NCI-H146 treated with DMSO at 0.1 percent for 48 hours (cell line): ENCODE measurements at regions not wholly inside any gene's neighbourhood (a gene's known extent, or its start where the extent isn't known, plus 50 kb on each side); places are given as distances from the start of the nearest gene placed in this dataset.
"Not testable (repeated sequence)": the region's sequence is repeated elsewhere in the genome, so short reads cannot be mapped to it uniquely, and the experiment has no call there.

Experiments
- DNase-seq: peaks from one replicate; lab custom pipeline; 2025; ENCODE audit not compliant: unreplicated experiment; lab: John Stamatoyannopoulos, UW

DNA sequence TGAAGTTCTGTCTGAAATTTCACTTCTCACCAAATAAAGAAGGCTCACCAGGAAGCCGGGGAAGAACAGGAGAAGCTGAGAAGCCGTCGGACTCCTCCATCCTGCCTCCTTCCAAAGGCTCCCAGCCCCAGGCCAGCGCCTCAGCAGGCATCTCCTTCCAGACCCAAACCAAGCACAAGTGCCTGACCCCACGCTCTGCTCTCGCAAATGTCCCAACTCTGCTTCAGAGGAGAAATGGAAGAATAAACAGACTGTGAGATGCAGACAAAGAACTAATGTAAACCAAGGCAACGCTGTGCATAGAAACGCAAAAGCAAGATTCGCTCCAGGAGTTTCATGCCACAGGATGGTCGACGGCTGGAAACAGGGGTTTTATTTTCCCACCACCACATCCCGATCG is 100.3 kb upstream of the EXOC2 start:
- DNase-seq = no peak

DNA sequence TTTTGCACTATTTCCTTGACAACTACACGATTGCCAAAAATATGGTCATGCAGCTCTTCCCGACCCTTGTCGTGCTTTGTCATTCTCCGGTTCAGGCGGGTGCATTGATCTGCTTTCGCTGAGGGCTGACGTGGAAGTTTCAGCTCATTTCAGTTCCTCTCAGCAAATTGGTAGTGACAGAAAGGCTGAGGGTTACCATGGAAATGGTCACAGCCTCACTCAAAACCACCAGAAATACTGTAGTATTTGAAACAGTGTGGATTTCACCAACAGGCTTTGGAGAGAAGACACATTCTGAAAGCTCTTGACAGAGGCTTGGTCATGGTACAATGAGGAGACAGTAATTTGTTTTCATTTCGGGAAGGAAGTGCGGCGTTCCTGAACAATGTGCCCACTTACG is 99.7 kb upstream of the EXOC2 start:
- no peak for DNase-seq

DNA sequence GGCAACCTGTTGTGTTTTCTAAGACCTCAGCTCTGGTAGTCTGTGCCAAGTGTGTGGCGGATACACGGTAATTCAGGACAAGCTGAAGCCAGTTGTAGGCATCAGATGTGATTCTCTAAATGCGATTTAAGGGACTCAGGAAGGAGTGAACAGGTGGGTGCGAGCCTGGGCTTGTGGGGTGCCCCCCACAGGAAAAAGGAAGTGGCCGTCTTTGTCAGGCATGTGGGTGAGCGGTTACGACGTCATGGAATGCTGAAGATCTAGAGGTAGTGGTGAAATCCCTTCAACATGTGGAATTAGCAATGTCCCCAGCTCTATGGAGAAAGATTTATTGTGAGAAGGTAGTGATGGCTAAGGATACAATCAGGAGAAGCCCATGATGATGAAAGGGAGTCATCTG is 95.1 kb upstream of the EXOC2 start:
- DNase-seq = no peak

DNA sequence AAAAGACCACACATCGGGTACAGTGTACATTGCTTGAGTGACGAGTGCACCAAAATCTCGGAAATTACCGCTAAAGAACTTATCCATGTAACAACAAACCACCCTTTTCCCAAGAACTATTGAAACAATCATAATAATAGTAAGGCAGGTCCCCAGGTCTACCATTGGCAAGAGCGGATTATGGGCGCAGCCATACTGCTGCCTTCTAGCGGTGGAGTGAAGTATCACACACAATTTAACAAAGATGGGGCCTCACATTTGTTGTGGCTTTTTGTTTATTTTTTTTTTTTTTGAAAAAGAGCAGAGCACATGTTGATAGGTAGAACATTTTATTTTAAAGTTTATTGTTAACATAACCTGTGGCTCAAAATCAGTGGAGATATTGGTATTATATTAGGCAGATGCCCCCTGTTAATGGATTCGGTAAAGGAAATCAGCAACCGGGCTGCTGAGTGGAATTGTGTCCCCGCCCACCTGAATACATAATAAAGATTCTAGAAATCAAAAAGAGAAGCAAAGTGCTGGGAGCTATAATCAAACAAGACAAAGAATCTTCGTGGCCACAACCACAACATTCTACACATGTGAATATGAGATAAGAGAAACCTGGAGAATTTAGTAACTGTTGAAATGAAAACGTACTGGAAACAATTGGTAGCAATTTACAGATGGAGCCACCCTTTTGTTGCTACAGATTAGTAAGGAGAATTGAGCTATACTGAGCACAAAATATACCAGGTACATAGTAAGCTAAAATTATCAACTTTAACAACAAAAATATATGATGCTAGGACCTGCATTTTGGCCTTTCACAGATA is 94.2 kb upstream of the EXOC2 start:
- no peak for DNase-seq

DNA sequence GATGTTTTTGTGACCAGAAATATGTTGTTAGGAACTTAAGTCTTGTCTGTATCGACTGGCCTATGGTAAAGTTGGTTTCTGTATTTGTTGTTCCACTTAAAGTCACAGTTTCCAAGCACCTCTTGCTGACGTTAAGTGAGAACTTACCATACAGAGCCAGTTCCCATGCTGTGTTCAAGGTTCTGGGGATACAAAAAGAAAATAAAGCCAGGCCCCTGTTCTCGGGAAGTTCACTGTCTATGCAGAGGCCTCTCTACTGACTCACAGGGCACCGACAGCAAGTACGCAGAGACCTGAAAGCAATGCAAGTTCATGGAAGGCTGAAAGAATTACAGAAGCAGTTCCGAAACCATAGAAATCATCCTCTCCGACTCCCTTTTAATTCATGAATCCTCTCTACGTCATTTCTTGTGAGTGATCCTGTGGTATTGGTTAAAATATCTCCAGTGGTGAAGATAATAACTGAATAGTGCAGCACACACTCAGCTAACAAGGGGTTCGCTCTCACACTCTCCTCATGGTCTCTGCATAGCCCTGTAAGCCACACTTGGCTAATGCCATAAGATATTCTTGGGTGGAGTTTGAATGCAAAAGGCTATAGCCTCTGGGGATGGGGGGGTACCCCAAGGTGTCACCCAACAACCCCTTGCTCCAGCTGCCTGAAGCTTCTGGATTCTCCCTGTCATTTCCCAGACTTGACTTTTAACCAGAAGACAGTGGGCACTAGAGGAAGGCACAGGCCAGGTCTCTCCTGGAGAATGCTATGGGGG is 91.2 kb upstream of the EXOC2 start:
- no peak for DNase-seq

DNA sequence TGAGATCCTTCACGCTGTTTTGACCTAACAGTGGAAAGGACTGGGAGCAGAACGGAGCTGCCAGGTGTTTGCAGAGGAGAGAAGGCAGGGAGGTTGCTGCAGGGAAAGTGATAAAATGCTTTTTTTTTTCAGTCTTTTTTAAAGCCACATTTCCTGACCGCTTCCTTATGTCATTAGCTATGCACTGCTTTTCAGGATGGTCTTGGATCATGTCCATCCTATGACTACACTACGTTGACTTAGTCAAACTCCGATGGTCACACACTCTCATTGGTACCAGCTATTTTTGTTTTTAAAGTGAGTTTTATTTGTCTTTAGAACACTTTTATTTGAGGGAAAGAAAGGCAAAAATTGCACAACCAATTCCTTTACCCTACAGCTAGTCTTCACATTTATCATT is 89.2 kb upstream of the EXOC2 start:
- DNase-seq = no peak

DNA sequence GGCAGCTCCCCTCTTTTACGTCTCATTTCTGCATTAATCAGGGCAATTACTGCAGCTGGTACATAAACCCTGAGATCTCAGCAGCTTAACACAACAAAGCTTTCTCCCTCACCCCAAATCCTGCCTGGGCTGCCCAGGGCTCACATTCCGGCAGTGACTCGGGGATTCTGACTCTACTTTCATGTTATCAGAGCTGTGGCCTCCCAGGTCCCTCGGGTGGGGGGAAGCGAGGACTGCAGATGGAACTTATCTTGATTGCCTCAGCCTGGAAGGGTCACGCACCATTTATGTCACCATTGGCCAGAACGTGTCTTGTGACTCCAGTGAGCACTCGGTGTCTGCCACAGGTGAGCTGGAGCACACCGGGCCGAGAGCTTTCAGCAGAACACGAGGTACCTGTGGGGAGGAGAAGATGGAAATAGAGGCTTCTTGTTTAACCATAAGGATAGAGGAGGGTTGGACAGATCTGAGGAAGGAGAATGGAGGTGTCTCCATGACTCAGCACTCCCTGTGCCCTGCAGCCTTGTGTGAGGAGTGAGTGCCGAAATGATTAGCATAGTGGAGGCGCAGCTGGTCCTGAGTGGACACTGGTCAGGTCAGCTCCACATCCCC is 88.5 kb upstream of the EXOC2 start:
- DNase-seq = no peak

DNA sequence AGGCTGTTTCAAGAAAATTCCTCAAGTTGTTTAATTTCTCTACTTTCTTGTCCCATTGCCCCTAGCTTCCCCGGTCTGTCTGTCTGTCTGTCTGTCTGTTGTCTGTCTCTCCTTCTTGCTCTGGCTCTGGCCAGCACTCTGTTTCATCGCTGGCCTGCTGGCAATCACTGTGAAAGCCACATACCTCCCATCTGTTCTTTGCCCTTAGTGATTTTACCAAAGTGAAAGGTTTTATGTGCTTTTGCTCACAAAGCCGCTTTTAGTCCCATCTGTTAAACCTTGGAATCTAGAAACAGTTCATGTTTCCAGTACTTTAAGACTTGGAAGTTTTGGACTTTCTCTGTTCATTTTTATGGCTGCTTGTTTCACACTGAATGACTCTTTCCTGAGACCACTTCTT is 87.8 kb upstream of the EXOC2 start:
- no peak for DNase-seq

DNA sequence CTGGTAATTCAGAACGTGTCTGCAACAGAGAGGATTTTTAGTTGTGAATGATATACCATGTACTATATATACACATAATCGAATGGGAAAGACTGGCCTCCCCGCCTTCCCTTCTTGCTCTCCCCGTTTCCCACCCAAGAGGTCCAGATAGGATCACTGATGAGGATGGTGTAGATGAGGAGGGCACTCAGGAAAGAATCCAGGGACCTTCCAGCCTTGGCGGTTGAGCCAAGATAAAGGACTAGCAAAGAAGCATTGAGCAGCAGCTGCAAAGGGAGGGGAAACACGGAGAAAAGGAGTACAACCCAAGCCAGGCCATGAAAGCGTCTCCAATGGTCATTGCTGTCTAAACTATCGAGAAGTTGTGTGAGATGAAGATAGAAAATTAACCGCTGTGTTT is 84.0 kb upstream of the EXOC2 start:
- no peak for DNase-seq

DNA sequence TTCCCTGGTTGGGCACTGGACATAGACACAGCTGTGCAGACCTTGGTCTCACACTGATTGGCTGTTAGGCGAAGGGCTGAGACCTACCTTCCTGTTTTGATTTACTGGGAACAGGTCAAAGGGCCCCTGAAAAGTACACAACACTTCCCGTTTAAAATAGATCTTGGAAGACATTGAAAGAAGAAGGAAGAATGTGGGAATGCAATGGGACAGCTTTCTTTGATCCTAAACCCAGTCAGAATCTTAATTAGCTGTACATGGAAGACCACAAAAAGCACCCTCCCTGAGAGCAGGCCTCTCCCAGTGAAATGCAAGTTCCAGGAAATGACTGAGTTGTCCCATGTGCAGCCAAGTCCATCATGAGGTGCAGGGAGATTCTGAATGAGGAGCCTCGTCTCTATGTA is 83.6 kb upstream of the EXOC2 start:
- no peak for DNase-seq

DNA sequence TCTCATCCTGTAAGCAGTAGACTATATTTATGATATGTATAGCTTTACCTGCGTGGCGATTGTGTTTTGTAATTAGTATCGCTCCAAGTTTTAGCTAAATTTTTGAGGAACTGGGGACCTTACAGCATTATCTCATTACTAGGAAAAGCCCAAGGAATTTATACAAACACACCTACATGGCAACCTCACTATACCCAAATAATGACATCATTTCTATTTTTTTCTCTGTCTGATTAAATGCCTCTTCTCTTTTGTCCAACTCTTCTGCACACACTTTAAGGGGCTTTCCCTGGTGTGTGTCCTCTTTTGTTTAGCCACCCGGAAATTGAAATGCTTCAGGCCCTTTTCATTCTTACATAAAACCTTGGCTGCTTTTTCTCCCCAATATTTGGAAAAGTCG is 82.9 kb upstream of the EXOC2 start:
- DNase-seq = no peak

DNA sequence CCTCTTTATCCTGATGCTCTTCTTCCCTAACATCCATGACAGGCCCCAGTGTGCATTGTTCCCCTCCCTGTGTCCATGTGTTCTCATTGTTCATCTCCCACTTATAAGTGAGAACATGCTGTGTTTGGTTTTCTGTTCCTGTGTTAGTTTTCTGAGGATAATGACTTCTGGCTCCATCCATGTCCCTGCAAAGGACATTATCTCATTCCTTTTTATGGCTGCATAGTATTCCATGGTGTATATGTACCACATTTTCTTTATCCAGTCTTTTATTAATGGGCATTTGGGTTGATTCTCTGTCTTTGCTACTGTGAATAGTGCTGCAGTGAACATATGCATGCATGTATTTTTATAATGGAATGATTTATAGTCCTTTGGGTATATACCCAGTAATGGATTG is 78.7 kb upstream of the EXOC2 start:
- DNase-seq = not testable (repeated sequence)

DNA sequence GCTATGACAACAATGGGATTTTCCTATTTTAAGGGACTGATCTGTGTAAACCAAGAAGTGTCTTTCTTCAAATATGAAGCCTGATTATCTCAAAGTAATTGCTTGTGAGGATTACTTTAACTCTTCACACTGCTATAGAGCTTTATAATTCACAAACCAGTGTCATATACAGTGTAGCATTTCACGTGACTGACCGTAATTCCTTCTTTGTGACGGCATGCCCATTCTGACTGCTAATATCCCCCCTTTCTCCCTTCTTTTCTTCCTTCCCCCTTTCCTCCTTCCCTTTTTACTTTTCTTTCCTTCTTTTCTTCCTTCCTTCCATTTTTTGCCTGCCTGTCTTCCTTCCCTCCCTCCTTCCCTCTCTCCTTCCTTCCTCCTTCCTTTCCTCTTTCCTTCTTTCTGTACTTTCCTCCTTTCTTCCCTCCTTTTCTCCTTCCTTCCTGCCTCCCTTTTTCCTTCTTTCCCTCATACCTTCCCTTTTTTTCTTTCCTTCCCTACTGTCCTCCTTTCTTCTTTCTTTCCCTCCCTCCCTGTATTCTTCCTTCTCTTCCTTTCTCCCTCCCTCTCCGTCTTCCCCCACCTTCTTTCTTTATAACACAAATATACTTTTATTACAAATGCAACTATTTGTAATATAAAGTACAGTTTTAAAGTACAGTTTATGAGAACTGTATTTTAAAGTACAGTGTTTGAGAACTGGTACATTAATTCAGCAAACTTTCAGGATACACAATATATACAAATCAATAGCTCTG is 75.0 kb upstream of the EXOC2 start:
- DNase-seq = no peak

DNA sequence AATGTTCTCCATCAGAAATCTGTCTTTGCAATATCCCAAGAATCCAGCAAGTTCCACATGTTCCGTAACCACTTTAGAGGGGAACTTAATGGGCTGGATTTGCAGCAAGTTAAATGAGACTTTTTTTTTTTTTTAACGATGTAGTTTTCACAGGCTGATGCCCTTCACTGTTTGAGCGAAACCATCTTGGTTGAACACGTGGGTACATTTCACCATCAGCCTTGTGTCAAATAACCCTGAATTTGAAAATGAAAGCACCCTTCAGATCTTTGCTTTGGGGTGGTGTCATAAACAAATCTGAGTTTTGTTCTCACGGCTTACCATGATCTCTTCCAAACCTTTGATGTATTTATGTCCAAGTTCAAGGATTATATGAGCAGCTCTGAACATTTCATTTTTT is 73.7 kb upstream of the EXOC2 start:
- no peak for DNase-seq

DNA sequence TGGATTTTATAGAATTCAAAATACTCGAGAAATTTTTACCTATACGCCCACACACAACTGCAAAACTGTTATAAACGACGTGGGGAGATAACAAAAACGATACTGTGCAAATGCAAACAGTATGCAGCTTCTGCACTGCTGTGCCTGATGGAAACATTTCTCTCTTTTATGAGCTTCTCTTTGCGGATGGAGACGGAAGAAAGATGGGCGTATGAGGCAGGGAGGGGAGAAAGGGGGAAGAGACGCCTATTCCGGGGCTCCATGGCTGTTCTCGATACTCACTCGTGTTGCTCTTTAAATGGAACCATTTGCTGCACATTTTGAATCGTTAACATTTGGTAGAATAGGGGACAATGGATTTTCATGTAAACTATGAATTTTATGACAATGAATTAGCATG is 69.1 kb upstream of the EXOC2 start:
- no peak for DNase-seq

DNA sequence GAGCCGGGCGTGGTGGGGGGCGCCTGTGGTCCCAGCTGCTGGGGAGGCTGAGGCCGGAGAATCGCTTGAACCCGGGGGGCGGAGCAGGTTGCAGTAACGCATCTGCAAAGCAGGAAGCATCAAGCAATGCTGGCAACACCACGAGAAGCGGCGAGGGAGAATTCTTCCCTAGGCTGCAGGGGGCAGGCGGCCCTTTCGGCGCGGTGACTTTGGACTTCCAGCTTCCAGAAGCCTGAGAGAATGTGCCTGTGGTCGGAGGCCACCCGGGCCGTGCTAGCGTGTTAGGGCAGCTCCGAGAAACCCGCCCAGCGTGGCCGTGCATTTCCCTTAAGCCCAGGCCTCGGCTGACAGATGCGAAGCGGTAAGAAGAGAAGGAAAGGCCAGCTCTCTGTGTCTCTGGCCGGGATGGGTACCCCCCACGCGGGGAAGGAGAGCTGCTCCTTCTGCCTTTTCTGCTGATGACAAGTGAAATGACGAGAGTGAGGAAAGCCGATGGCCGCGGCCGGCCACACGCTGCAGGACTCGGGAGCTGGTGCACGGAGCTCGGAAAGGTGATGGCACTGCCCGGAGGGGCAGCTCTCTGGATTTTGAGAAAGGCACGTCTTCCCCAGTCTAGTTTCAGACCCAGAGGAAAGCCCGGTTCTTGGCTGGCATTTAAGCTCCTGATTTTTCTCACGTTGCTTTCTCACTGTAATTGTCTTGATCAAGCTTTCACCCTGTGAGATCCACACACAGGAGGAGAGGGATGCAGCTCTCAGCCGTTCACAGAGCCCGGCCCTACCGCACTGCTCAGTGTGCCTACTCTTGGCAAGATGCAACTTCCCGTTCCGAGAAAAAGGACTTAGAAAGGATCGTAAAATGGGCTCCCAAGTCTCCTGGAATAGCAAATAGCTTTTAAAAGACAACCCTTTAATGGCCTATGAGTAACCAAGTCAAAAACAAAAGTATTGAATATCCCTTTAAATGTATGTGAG is 68.3 kb upstream of the EXOC2 start:
- DNase-seq = no peak

DNA sequence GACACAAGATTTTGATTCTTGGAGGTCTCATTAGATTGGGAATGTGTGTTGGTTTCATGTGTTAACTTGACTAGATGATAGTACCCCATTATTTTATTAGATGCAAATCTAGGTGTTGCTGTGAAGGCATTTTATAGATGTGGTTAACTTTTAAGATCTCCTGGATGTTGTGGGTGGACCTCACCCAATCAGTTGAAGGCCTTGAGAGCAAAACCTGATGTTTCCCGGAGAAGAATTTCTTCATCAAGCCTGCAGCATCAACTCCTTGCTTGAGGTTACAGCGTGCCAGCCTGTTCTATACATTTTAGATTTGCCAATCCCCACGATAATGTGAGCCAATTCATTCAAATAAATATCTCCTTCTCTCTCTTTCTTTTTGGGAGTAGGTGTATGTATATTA is 66.8 kb upstream of the EXOC2 start:
- DNase-seq = no peak

DNA sequence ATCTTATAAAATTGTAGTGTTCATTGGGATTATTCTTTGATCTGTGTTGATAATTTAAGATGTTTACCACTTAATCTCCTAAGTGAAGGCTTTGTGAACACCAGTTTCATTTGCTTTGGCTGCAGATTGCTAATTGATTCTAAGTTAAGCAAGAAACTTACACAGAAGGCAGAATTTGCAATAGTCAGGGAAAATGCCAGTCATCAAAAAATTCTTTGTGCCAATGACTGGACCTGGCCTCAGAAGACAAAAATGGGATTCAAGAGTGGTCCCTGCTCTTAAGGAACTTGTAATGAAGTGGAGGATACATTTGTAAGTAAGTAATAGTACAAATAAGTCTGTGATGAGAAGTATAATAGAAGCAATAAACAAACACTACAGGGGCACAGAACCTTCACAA is 63.3 kb upstream of the EXOC2 start:
- no peak for DNase-seq

DNA sequence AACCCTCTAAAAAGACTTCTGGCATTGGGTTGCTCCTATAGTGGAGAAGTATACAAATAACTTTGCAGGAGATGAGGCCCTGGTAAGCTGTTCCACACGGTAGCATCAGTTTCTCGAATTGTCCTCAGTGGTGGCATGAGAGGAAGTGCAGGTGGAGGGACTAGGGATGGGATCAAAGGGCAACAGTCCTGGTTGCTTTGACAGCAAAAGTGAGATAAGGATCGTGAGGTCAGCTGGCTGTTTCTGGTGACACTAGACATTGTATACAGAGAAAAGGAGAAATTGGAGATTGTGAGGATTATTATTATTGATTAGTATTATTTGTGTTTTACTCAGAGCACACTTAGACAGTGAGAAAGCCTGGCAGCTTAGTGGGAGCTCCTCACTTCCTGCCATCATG is 61.3 kb upstream of the EXOC2 start:
- no peak for DNase-seq

DNA sequence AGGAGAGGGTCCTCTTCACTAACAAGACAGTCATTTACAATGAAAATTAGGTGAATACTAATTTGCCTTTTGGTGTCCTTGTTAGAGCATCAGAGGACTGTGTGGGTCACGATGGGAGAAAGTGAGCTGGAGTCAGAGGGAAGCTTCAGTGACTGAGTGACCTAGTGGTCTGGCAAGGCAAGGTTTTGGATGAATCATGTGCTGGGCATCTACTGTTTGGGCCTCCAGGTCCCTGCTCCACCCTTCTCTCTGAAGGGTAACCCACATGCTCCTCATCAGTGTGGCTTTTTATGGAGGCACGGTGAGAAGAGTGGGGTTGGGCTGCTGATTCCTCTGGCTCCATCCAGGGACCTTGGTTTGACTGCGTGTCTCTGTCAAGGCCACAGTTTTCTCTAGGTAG is 60.5 kb upstream of the EXOC2 start:
- DNase-seq = no peak
